Heart left ventricle (tissue), 13 donors: ENCODE measurements at regions not wholly inside any gene's neighbourhood (a gene's known extent, or its start where the extent isn't known, plus 50 kb on each side); places are given as distances from the start of the nearest gene placed in this dataset.

Experiments used
- CTCF ChIP-seq, 12 donors: fragments of 200-600 bp; sonication (generic) in 4 of 12; IDR thresholded peaks; one replicate each; pipeline versions ENCODE4 v1.5.0 to v1.8.0; 2018 to 2022; ENCODE audit warnings: antibody characterized with exemption in 12 of 12, mild to moderate bottlenecking in 5 of 12
- POLR2A ChIP-seq, 2 donors: fragments of 450-650 bp; IDR thresholded peaks; one replicate each; pipeline ENCODE4 v1.6.1; 2017; ENCODE audit warnings: antibody characterized with exemption in 2 of 2, mild to moderate bottlenecking in 2 of 2, moderate library complexity in 2 of 2
- donor health status: ischemic (EF 13 %, LVEDD 7.1; RV severe dilation, severe dysfunction).
- donor health status: DM: no; HTN: yes; CAD: no.
- donor health status: DM: no; HTN: no; CAD: no.
- donor health status: ischemic (EF 25% LVEDD 6.9; RV normal size, moderate dysfunction).
- donor health status: ischemic (EF 25% LVEDD 5.7; RV mildly dilated, moderate dysfunction).
- donor health status: ischemic (EF 35%, LVEDD 5.7; RV mildly dilated, moderate dysfunction).
- donor health status: nonischemic (EF 11% LVEDD 7.7; RV severe dilation, severe dysfunction).
- donor health status: DM: yes; HTN: yes; CAD: no.
- donor health status: PGD.
- donor health status: ischemic (EF 29% LVEDD 5.4; RV normal size, mild dysfunction).
- donor health status: nonischemic (EF 23%, LVEDD 6.1; RV moderate dilation, normal function).

- TF ChIP-seq CTCF (IDR thresholded peaks at IDR 0.05) = no peak
- TF ChIP-seq POLR2A (IDR thresholded peaks at IDR 0.05) = no peak
Observed at GRCh38 chr6:147078106-147078505, 126.1 kb upstream of the STXBP5 start.
